NCI-H446 treated with DMSO at 0.1 percent for 48 hours (cell line): ENCODE measurements at regions not wholly inside any gene's neighbourhood (a gene's known extent, or its start where the extent isn't known, plus 50 kb on each side); places are given as distances from the start of the nearest gene placed in this dataset.

ENCODE experiments used
- DNase-seq: peaks from one replicate; lab custom pipeline; 2025; lab: John Stamatoyannopoulos, UW

- no peak for DNase-seq
These were observed 384.4 kb downstream of the EIPR1 start for GRCh38 chr2:2993172-2993692.

- DNase-seq: no peak
These were observed 385.0 kb downstream of the EIPR1 start for GRCh38 chr2:2992634-2993033.

- no peak for DNase-seq
These were observed 392.6 kb downstream of the EIPR1 start for GRCh38 chr2:2985020-2985419.

- no peak for DNase-seq
These were observed 396.6 kb downstream of the EIPR1 start for GRCh38 chr2:2981000-2981399.

- DNase-seq: no peak
These were observed 402.6 kb downstream of the EIPR1 start for GRCh38 chr2:2974982-2975381.

GRCh38 chr2:2960441-2961133, 417.0 kb downstream of the EIPR1 start:
- no peak for DNase-seq

- DNase-seq: no peak
These were observed 427.1 kb downstream of the EIPR1 start for GRCh38 chr2:2950403-2950952.

- no peak for DNase-seq
These were observed 430.2 kb downstream of the EIPR1 start for GRCh38 chr2:2947406-2947805.

GRCh38 chr2:2942906-2943305, 434.7 kb downstream of the EIPR1 start:
- DNase-seq: no peak

GRCh38 chr2:2942225-2942624, 435.4 kb downstream of the EIPR1 start:
- DNase-seq: no peak

GRCh38 chr2:2941205-2941604, 436.4 kb downstream of the EIPR1 start:
- DNase-seq: no peak

GRCh38 chr2:2940702-2941101, 436.9 kb downstream of the EIPR1 start:
- DNase-seq: no peak

GRCh38 chr2:2940061-2940460, 437.6 kb downstream of the EIPR1 start:
- DNase-seq: no peak

GRCh38 chr2:2939078-2939795, 438.4 kb downstream of the EIPR1 start:
- no peak for DNase-seq

- DNase-seq: peak; percentile 10
These were observed 439.1 kb downstream of the EIPR1 start for GRCh38 chr2:2938481-2938880.

- DNase-seq: no peak
These were observed 442.0 kb downstream of the EIPR1 start for GRCh38 chr2:2935445-2936149.

- DNase-seq: no peak
These were observed 444.2 kb downstream of the EIPR1 start for GRCh38 chr2:2933426-2933825.

- DNase-seq: no peak
These were observed 444.8 kb downstream of the EIPR1 start for GRCh38 chr2:2932692-2933305.

GRCh38 chr2:2932189-2932588, 445.4 kb downstream of the EIPR1 start:
- no peak for DNase-seq

- no peak for DNase-seq
These were observed 446.1 kb downstream of the EIPR1 start for GRCh38 chr2:2931318-2932075.

- no peak for DNase-seq
These were observed 446.8 kb downstream of the EIPR1 start for GRCh38 chr2:2930841-2931240.

- no peak for DNase-seq
These were observed 450.8 kb downstream of the EIPR1 start for GRCh38 chr2:2926858-2927175.
